Thyroid gland (tissue), 4 donors: ENCODE measurements at regions not wholly inside any gene's neighbourhood (a gene's known extent, or its start where the extent isn't known, plus 50 kb on each side); places are given as distances from the start of the nearest gene placed in this dataset.

Experiments
- CTCF ChIP-seq, 6 experiments: fragments of 200-600 bp in 3 of 6; fragments of 450-650 bp in 3 of 6; sonication (generic) in 3 of 6; IDR thresholded peaks; one replicate each; pipeline ENCODE4 v1.5.1; 2016 to 2019; ENCODE audit warnings: antibody characterized with exemption in 6 of 6, mild to moderate bottlenecking in 2 of 6, inconsistent platforms in 1 of 6, moderate library complexity in 1 of 6
- POLR2A ChIP-seq, 2 donors: fragments of 450-650 bp; IDR thresholded peaks; one replicate each; pipeline ENCODE4 v1.6.1; 2017; ENCODE audit warnings: antibody characterized with exemption in 2 of 2, mild to moderate bottlenecking in 2 of 2, moderate library complexity in 1 of 2

GRCh38 chr6:169118346-169118830 is 135.3 kb downstream of the THBS2 start:
- no peak for TF ChIP-seq CTCF (IDR thresholded peaks at IDR 0.05)
- TF ChIP-seq POLR2A (IDR thresholded peaks at IDR 0.05) = no peak
